Left kidney (tissue), 1 donor: ENCODE measurements at regions not wholly inside any gene's neighbourhood (a gene's known extent, or its start where the extent isn't known, plus 50 kb on each side); places are given as distances from the start of the nearest gene placed in this dataset.
A peak's percentile ranks its signal among the peaks of the same experiment; 100 is the strongest.

ENCODE experiments used
- DNase-seq: peaks from one replicate; pipeline ENCODE4 v3.0.0-alpha.2; 2013

DNA sequence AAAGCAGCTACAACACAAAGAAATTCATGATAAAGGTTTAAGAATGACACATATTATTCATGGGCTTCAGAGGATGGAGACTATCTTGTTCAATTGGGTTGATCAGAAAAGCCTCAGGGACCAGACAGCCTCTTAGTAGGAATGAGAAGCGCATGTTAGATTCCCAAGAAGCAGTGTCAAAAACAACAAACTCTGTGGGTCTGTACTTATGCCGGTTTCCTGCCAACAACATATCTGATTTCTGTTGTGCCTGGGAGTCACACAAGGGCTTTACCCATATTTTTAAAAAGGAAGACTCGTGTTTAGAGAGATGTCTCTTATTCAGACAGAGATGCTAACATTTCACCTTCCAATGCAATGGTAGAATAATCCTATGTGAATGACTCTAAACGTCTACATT, 2180.6 kb upstream of the CELF4 start:
- DNase-seq, result no peak

DNA sequence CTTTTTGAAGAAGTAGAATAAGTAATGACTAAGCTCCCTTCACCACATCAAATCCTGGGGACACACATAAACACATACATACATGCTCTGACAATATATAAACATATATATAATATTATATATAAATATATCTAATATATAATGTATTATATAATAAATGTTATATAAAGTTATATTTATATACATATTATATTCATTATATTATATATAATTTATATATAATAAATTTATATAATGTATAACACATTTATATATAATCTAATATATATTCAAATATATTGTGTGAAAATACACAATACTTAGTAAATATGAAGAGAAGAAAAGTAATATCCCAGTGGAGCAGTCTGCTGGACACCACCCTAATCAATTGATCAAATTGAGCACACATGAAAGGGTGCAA, 2177.9 kb upstream of the CELF4 start:
- DNase-seq, result no peak

GRCh38 chr18:39741755-39742466, 2176.3 kb upstream of the CELF4 start:
- DNase-seq, result no peak

DNA sequence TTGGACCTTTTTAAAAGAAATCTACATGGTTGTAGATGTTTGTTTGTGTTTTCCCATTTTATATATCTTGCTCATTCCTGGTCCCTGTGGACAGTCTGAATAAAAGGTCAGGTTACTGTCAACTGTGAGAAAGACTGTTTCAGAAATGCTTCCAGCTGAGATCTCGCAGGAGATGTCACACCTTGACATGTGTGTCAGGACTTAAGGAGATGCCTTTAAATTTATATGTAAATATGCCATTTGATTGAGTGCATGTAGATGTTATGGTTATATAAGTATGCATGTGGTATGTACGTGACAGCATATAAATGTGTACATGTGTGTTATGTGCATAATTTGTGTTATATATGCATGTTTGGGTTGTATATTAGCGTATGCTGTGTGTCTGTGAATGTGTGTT, 2172.3 kb upstream of the CELF4 start:
- no peak for DNase-seq

- no peak for DNase-seq
These were observed 2167.3 kb upstream of the CELF4 start for GRCh38 chr18:39732918-39733317.

GRCh38 chr18:39730606-39731005, 2165.0 kb upstream of the CELF4 start:
- DNase-seq, result no peak

DNA sequence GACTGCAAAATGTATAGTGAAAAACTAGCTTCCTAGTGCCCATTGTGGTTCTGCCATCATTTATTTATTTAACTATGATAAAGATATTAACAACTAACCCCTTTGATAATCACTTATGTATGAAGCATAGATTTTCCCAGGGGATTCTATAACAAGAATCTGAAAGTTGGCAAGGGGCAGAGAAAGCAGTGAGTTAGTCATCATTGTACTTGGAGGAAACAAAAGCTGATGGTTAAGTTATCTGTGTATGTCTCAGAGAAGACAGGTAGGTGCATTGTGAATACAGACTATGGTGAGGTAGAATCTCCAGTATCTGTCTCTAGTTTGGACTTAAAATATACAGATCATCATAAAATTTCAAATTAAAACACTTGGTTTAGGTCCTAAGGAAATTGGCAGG, 2159.1 kb upstream of the CELF4 start:
- no peak for DNase-seq

DNA sequence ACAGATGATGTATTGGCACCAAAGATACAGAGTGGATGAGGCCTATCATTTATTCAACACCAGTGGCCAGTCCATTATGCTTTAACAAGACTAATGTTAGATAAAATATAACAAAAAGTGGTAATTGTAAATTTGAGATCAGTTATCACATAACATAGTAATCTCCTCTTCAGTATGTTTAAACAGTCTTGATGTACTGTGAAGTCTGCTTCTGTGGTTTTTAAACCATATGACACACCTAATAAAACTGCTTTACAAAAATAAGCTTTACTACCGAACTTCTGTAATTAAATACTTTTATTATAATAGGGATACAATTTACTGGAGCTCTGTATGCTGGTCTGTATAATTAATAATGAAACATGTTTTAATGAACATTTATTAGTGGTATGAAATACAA, 2156.1 kb upstream of the CELF4 start:
- no peak for DNase-seq

DNA sequence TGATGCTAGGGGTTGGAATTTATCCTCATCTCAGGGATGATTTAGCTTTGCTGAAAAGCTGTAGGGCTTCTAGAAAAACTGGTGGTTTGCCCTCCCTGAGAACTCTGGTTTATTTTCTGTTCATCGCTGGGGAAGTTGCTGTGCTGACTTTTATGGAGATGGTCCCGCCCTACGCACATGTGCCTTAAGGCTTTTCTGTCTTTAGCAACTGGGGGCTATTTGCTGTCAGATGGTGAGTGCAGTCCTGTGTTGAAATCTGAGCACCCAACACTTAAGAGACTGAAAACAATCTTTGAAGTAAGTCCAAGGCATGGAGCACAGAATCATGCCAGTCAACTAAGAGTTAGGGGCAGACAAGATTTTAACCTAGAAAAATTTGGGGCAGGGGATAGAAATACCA, 2148.4 kb upstream of the CELF4 start:
- DNase-seq, result no peak

GRCh38 chr18:39711701-39712100, 2146.1 kb upstream of the CELF4 start:
- no peak for DNase-seq

GRCh38 chr18:39705362-39705761, 2139.8 kb upstream of the CELF4 start:
- DNase-seq, result no peak

- DNase-seq, result no peak
These were observed 2137.3 kb upstream of the CELF4 start for GRCh38 chr18:39702888-39703287.

- no peak for DNase-seq
These were observed 2136.2 kb upstream of the CELF4 start for GRCh38 chr18:39701839-39702238.

GRCh38 chr18:39701055-39701783, 2135.6 kb upstream of the CELF4 start:
- DNase-seq, result no peak

GRCh38 chr18:39699340-39699964, 2133.9 kb upstream of the CELF4 start:
- DNase-seq, result no peak

- DNase-seq, result no peak
These were observed 2132.8 kb upstream of the CELF4 start for GRCh38 chr18:39698436-39698835.

GRCh38 chr18:39693359-39693758, 2127.8 kb upstream of the CELF4 start:
- no peak for DNase-seq

GRCh38 chr18:39692367-39693015, 2126.9 kb upstream of the CELF4 start:
- peak; percentile 50 for DNase-seq

DNA sequence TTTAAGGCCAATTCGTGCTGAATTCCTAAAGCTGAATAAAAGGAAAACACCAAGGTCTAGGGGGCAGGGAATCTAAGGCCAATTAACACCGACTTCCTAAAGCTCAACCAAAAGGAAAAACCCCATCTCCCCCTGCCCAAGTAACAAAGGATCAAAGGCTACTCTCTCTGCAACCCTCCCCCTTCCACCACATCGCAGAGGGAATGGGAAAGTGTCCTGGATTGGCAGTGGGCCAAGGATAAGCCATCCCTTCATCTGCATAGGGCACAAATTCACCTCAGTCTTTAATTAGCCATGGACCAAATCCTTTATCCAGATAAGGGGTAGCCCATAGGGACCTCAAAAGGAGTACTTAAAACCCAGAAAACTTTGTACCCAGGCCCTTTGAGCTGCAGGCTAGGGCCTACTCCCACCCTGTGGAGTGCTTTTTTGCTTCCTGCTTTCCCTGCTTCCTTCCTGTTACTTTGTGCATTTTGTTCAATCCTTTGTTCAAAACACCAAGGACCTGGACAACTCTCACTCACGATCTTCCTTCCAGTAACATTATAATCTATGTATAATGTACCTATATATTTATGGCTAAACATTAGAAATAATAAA, 2119.8 kb upstream of the CELF4 start:
- no peak for DNase-seq

DNA sequence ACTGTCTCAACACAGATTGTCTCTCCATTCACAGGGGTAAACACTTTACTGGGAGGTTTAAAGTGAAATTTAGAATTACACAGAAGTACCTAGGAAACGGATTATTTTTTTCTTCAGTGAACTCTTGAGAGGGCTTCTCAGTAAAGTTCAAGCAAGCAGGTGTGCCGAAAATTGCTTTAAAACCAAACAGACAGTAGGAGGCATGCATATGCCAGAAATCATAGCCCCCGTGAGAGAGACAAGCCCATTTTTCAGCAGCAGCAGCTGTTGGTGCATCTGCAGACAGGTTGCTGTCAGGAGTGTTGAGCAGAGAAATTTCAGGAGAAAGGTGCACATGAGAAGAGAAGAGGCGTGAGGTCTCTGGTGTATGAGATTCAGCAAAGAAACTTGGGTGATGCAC, 2115.5 kb upstream of the CELF4 start:
- no peak for DNase-seq

GRCh38 chr18:39675906-39676305, 2110.3 kb upstream of the CELF4 start:
- no peak for DNase-seq

DNA sequence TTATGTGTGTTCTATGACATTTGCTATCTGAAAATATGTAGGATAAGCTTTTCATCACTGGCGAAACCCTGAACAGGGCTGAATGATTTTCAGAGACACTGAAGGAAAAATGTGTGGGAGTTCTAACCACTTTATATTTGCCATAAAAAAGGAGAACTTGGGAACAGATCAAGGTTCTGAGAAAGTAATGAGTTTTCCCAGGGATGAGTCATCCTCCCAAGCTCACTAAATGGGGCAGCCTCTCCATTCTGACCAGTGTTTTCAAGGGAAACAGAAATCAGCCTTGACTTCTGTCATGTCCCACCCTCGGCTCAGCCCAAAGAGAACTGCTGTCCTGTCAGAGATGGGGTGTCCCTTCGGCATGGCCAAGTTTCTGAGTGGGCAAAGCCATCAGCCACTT, 2109.8 kb upstream of the CELF4 start:
- no peak for DNase-seq

DNA sequence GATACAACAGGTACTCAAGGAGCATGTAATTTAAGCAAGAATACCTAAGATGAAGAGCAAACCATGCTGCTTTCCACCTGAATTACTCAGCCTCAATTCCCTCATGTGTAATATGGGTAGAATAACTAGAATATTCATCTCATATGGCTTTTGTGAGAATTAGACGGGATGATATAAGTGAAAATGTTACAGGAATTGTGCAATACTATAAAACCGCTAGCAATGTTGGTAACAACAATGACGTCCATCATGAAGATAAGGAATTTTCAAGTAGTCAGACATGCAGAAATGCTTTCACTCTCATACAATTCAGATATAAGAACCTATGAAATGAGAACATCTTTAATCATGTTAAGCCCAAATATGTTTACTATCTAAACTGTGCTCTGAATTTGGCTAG, 2106.6 kb upstream of the CELF4 start:
- no peak for DNase-seq
